K562 (cell line): ENCODE measurements at regions not wholly inside any gene's neighbourhood (a gene's known extent, or its start where the extent isn't known, plus 50 kb on each side); places are given as distances from the start of the nearest gene placed in this dataset.

Source experiments
- CHAMP1 ChIP-seq: fragments of 450-650 bp; IDR thresholded peaks from 2 replicates; pipeline ENCODE4 v1.6.1; 2016; ENCODE audit warnings: mild to moderate bottlenecking
- GABPB1 ChIP-seq: sonication (generic); formaldehyde crosslinking; IDR thresholded peaks from 2 replicates; pipeline ENCODE4 v1.8.0; 2022; ENCODE audit warnings: mild to moderate bottlenecking, missing genetic modification reagents
- MBD1 ChIP-seq: fragments of 250-450 bp; sonication (Bioruptor Pico); IDR thresholded peaks from 2 replicates; pipeline ENCODE4 v1.8.0; 2022; ENCODE audit warnings: inconsistent platforms
- MCM2 ChIP-seq: fragments of 450-650 bp; IDR thresholded peaks from 2 replicates; pipeline ENCODE4 v1.6.1; 2017; ENCODE audit warnings: low read depth, mild to moderate bottlenecking
- MTA2 ChIP-seq: fragments of 450-650 bp; IDR thresholded peaks from 2 replicates; pipeline ENCODE4 v1.6.1; 2016; ENCODE audit warnings: low read depth
- ZNF311 ChIP-seq: fragments of 250-450 bp; sonication (Bioruptor Pico); IDR thresholded peaks from 2 replicates; pipeline ENCODE4 v1.4.0; 2020; ENCODE audit warnings: mild to moderate bottlenecking, moderate library complexity
- ZNF57 ChIP-seq: fragments of 450-650 bp; formaldehyde crosslinking; IDR thresholded peaks from 2 replicates; pipeline ENCODE4 v1.4.0; 2020; ENCODE audit warnings: mild to moderate bottlenecking, moderate library complexity
- ZNF609 ChIP-seq: sonication (generic); formaldehyde crosslinking; IDR thresholded peaks from 2 replicates; pipeline ENCODE4 v1.8.1; 2023; ENCODE audit warnings: missing genetic modification reagents, mild to moderate bottlenecking, borderline replicate concordance

GRCh38 chr2:19835781-19836281 is 66.0 kb downstream of the TTC32 start (continued):
- TF ChIP-seq MCM2 (no peak), MBD1 (CRISPR knock-in tag) (no peak), ZNF609 (CRISPR knock-in tag) (no peak), CHAMP1 (no peak), ZNF57 (CRISPR knock-in tag) (no peak), GABPB1 (CRISPR knock-in tag) (no peak), MTA2 (no peak), ZNF311 (no peak)
